ENCODE measurements at regions not wholly inside any gene's neighbourhood (a gene's known extent, or its start where the extent isn't known, plus 50 kb on each side); places are given as distances from the start of the nearest gene placed in this dataset.

DNA sequence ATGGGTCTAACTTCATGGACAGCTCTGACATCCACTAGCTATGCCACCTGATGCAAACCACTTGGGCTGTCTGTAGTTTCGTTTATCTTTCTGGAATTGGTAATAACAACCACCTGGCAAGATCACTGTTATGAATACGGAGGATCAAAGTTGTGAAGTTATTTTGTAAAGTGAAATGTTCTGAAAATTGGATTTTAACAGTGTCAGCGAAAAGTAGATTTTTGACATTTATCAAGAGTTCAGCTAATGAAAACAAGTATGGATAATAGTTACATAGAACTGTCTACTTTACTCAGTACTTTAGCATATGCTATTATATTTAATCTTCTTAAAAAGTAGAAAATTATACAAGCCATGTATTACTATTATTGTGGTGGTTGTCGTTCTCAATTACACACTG is 813.8 kb downstream of the RNF144A start:
- TF ChIP-seq, protein P1, sequence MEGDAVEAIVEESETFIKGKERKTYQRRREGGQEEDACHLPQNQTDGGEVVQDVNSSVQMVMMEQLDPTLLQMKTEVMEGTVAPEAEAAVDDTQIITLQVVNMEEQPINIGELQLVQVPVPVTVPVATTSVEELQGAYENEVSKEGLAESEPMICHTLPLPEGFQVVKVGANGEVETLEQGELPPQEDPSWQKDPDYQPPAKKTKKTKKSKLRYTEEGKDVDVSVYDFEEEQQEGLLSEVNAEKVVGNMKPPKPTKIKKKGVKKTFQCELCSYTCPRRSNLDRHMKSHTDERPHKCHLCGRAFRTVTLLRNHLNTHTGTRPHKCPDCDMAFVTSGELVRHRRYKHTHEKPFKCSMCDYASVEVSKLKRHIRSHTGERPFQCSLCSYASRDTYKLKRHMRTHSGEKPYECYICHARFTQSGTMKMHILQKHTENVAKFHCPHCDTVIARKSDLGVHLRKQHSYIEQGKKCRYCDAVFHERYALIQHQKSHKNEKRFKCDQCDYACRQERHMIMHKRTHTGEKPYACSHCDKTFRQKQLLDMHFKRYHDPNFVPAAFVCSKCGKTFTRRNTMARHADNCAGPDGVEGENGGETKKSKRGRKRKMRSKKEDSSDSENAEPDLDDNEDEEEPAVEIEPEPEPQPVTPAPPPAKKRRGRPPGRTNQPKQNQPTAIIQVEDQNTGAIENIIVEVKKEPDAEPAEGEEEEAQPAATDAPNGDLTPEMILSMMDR (IDR thresholded peaks at IDR 0.05), result no peak
- no peak for TF ChIP-seq POLR2A (IDR thresholded peaks at IDR 0.05)
- no peaks in the 10 kb centered on the region for H3K4me1 ChIP-seq
- intact Hi-C loops (cut with DNase I; ENCODE audit: low total_unique reads), result no loop called here
- DNase-seq, result no peak
- H3K27me3 ChIP-seq, result no peaks in the 10 kb centered on the region
- no peak overlapping the region for H3K4me3 ChIP-seq
- H3K27ac ChIP-seq, result no peak overlapping the region
- H3K36me3 ChIP-seq, result no peaks in the 10 kb centered on the region
- no peaks in the 10 kb centered on the region for H3K9me3 ChIP-seq

DNA sequence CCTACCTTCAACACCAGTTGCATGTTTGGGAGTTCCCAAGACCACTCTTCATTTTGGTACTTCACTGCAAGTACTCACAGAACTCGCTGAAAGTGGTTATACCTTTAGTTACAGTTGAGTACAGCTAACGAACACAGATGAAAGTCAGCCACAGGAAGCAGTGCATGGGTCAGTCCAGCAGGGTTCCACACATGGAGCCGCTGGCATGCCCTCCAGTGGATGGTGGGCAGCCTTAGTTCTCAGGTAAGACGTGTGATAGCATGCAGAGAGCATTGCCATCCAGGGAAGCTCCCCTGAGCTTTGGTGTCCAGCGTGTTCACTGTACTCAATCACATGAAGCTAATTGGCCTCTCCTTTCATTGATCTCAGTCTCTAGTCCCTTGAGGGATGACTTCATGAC is 815.3 kb downstream of the RNF144A start:
- Histone ChIP-seq H3K9me3 (no peaks in the 10 kb centered on the region), H3K4me1 (no peaks in the 10 kb centered on the region), H3K27me3 (no peaks in the 10 kb centered on the region), H3K4me3 (no peak overlapping the region), H3K36me3 (no peaks in the 10 kb centered on the region), H3K27ac (no peak overlapping the region)
- DNase-seq, result no peak
- TF ChIP-seq POLR2A (IDR thresholded peaks at IDR 0.05), result no peak
- TF ChIP-seq, protein P1 (IDR thresholded peaks at IDR 0.05), result no peak
- intact Hi-C loops (cut with DNase I; ENCODE audit: low total_unique reads), result no loop called here

DNA sequence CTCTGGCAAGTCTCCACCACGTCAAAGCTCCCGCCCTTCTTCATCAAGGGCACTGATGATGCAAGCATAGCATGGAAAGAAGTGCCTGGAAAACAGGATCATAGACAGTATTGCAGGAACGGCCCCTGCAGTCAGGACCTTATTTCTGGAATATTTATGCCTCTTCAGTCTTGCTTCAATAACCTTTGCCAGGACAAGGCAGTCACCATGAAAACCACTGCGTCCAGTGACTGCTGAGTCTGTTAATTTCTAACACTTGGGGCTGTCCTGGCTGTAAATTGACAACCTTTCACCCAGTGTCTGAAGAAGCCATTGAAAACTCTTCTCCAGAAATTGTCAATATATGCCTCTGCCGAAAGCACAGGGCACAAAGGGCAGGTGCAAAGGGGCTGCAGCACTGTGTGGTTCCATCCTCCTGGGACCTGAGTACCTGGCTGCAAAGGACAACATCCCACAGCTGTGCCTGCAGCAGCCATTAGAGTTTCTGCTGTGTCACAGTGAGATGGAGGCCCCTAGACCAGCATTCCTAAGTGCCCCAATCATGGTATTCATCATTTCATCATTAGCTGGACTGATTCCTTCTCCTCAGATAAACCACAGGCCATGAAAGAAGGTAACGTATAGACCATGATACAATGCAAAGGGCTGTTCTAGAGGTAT is 819.6 kb downstream of the RNF144A start:
- Histone ChIP-seq H3K4me1 (no peaks in the 10 kb centered on the region), H3K36me3 (no peaks in the 10 kb centered on the region), H3K27me3 (no peaks in the 10 kb centered on the region), H3K9me3 (no peaks in the 10 kb centered on the region), H3K27ac (no peak overlapping the region), H3K4me3 (no peak overlapping the region)
- intact Hi-C loops (cut with DNase I; ENCODE audit: low total_unique reads), result no loop called here
- TF ChIP-seq POLR2A (IDR thresholded peaks at IDR 0.05), result no peak
- TF ChIP-seq, protein P1 (IDR thresholded peaks at IDR 0.05), result no peak
- DNase-seq, result no peak

DNA sequence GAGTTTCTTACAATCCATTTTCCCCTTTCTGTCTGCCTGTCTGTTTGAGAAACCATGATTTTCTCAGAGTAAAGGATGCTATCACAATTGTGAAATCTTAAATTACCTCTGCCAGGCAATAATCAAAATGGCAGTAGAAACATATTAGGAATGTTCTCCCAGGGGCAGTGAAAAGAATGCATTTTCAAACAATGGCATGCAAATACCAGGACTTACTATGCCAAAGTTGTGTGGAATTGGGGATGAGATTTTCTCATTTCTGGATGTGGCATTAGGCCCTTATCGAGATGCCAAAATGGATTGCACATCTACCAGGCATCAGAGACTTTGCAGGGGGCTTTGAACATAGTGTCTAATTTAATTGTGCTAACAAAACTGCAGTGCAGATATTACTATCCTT is 821.4 kb downstream of the RNF144A start:
- DNase-seq, result no peak
- H3K4me3 ChIP-seq, result no peak overlapping the region
- no peaks in the 10 kb centered on the region for H3K9me3 ChIP-seq
- no peaks in the 10 kb centered on the region for H3K4me1 ChIP-seq
- TF ChIP-seq, protein P1 (IDR thresholded peaks at IDR 0.05), result no peak
- TF ChIP-seq POLR2A (IDR thresholded peaks at IDR 0.05), result no peak
- no peak overlapping the region for H3K27ac ChIP-seq
- no peaks in the 10 kb centered on the region for H3K36me3 ChIP-seq
- H3K27me3 ChIP-seq, result no peaks in the 10 kb centered on the region
- intact Hi-C loops (cut with DNase I; ENCODE audit: low total_unique reads), result no loop called here

DNA sequence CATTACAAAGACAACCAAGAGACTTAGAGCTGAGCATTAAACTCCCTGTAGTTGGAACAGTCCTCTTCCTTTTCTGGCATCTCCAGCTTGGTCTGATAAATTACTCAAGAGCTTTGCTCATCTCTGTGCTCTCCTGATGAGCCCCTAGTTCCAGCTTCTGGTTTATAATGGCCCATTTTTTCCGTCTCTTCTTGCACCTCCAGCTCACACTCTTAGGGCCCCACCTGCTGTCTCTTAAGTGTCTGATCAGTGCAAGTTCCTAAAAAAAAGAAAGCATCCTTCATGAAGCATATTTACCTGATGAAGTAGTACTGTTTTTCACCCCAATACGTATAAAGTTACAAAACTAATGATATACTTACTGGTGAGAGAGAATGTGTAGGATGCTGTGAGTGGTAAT is 822.9 kb downstream of the RNF144A start:
- no peaks in the 10 kb centered on the region for H3K9me3 ChIP-seq
- H3K27me3 ChIP-seq, result no peaks in the 10 kb centered on the region
- no peaks in the 10 kb centered on the region for H3K36me3 ChIP-seq
- no peak overlapping the region for H3K4me3 ChIP-seq
- no peak overlapping the region for H3K27ac ChIP-seq
- intact Hi-C loops (cut with DNase I; ENCODE audit: low total_unique reads), result no loop called here
- no peaks in the 10 kb centered on the region for H3K4me1 ChIP-seq
- DNase-seq, result no peak
- no peak for TF ChIP-seq POLR2A (IDR thresholded peaks at IDR 0.05)
- TF ChIP-seq, protein P1 (IDR thresholded peaks at IDR 0.05), result no peak
